ENCODE measurements at regions not wholly inside any gene's neighbourhood (a gene's known extent, or its start where the extent isn't known, plus 50 kb on each side); places are given as distances from the start of the nearest gene placed in this dataset.

GRCh38 chr12:71021491-71021890 lies 101.0 kb upstream of the PTPRR start:
- TF ChIP-seq POLR2A (IDR thresholded peaks at IDR 0.05): no peak
- no peak for TF ChIP-seq CTCF (IDR thresholded peaks at IDR 0.05)
- TF ChIP-seq POLR2AphosphoS5 (IDR thresholded peaks at IDR 0.05): no peak
- no peak for TF ChIP-seq EP300 (IDR thresholded peaks at IDR 0.05; ENCODE audit: low read depth)
